Esophagus muscularis mucosa (tissue), 3 donors: ENCODE measurements at regions not wholly inside any gene's neighbourhood (a gene's known extent, or its start where the extent isn't known, plus 50 kb on each side); places are given as distances from the start of the nearest gene placed in this dataset.

ENCODE experiments used
- POLR2A ChIP-seq: fragments of 450-650 bp; IDR thresholded peaks from one replicate; pipeline ENCODE4 v1.6.1; 2017; ENCODE audit warnings: antibody characterized with exemption, moderate library complexity, mild to moderate bottlenecking, low read depth
- TF ChIP-seq, protein P1 (sequence below), 3 experiments: fragments of 200-600 bp in 2 of 3; fragments of 450-650 bp in 1 of 3; sonication (generic) in 2 of 3; IDR thresholded peaks; one replicate each; pipeline ENCODE4 v1.5.1; 2017 to 2019; ENCODE audit warnings: antibody characterized with exemption in 3 of 3, mild to moderate bottlenecking in 2 of 3, moderate library complexity in 1 of 3

DNA sequence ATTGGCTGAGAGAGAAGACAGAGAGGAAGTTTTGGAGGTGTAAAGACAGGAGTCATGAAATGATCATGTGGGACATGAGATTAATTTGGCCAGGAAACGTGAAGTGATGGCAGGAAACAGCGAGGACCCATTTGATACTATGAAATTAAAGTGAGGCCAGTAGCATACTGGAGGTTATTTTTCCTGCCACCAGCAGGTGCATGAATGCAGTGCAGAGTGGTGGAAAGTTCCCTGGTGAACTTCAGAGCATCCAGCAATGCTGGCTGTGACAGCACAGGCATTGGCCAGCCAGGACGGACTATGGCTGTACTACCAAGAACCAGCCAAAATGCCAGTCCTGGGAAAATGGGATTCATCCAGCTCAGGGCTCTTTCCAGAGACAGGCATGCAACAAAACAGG, 152.2 kb downstream of the SYK start:
- TF ChIP-seq, protein P1, sequence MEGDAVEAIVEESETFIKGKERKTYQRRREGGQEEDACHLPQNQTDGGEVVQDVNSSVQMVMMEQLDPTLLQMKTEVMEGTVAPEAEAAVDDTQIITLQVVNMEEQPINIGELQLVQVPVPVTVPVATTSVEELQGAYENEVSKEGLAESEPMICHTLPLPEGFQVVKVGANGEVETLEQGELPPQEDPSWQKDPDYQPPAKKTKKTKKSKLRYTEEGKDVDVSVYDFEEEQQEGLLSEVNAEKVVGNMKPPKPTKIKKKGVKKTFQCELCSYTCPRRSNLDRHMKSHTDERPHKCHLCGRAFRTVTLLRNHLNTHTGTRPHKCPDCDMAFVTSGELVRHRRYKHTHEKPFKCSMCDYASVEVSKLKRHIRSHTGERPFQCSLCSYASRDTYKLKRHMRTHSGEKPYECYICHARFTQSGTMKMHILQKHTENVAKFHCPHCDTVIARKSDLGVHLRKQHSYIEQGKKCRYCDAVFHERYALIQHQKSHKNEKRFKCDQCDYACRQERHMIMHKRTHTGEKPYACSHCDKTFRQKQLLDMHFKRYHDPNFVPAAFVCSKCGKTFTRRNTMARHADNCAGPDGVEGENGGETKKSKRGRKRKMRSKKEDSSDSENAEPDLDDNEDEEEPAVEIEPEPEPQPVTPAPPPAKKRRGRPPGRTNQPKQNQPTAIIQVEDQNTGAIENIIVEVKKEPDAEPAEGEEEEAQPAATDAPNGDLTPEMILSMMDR (IDR thresholded peaks at IDR 0.05): no peak
- TF ChIP-seq POLR2A: no peak
